ENCODE measurements at regions not wholly inside any gene's neighbourhood (a gene's known extent, or its start where the extent isn't known, plus 50 kb on each side); places are given as distances from the start of the nearest gene placed in this dataset.
"Not testable (repeated sequence)": the region's sequence is repeated elsewhere in the genome, so short reads cannot be mapped to it uniquely, and the experiment has no call there.

GRCh38 chr3:148551767-148552260 lies 145.9 kb upstream of the AGTR1 start:
- POLR2A ChIA-PET, result no interaction called here
- Histone ChIP-seq H3K27ac (ENCODE audit: low read depth in 1 of 2, low read length in 2 of 2) (no peak overlapping the region), H3K9me3 (ENCODE audit: control insufficient read depth in 1 of 2, insufficient read depth in 1 of 2, low read length in 2 of 2) (peaks cover 0 to 5% of the 10 kb centered on the region in 2 experiments), H3K4me1 (ENCODE audit: insufficient read depth, low read length) (no peaks in the 10 kb centered on the region), H3K27me3 (ENCODE audit: control insufficient read depth in 1 of 2, insufficient read depth in 2 of 2, low read length in 2 of 2) (no peaks in the 10 kb centered on the region), H3K4me3 (ENCODE audit: low read length) (no peak overlapping the region), H3K36me3 (ENCODE audit: insufficient read depth, low read length) (no peaks in the 10 kb centered on the region)
- H3K9me3 Mint-ChIP-seq, result peaks cover 5% of the 10 kb centered on the region
- no peaks in the 10 kb centered on the region for H3K27me3 Mint-ChIP-seq
- H3K36me3 Mint-ChIP-seq (ENCODE audit: low read depth), result no peaks in the 10 kb centered on the region
- no peak overlapping the region for H3K27ac Mint-ChIP-seq
- ATAC-seq (ENCODE audit: poor library complexity) (no peak), DNase-seq (no peak)
- no peak for TF ChIP-seq CTCF (IDR thresholded peaks at IDR 0.05)
- H3K4me3 Mint-ChIP-seq, result no peak overlapping the region
- H3K4me1 Mint-ChIP-seq (ENCODE audit: low read depth), result no peaks in the 10 kb centered on the region
- CTCF ChIA-PET, result no interaction called here
- intact Hi-C loops (cut with DNase I, micrococcal nuclease), result no loop called here

GRCh38 chr3:148554367-148554766 lies 143.3 kb upstream of the AGTR1 start:
- TF ChIP-seq CTCF (IDR thresholded peaks at IDR 0.05), result no peak
- peaks cover 3% of the 10 kb centered on the region for H3K9me3 Mint-ChIP-seq
- ATAC-seq (ENCODE audit: poor library complexity), result no peak
- H3K4me1 ChIP-seq (ENCODE audit: insufficient read depth, low read length), result no peaks in the 10 kb centered on the region
- no peaks in the 10 kb centered on the region for H3K27me3 ChIP-seq (ENCODE audit: control insufficient read depth in 1 of 2, insufficient read depth in 2 of 2, low read length in 2 of 2)
- no peak overlapping the region for H3K4me3 Mint-ChIP-seq
- no peaks in the 10 kb centered on the region for H3K27me3 Mint-ChIP-seq
- H3K9me3 ChIP-seq (ENCODE audit: control insufficient read depth in 1 of 2, insufficient read depth in 1 of 2, low read length in 2 of 2), result no peaks in the 10 kb centered on the region
- no peak overlapping the region for H3K4me3 ChIP-seq (ENCODE audit: low read length)
- no peaks in the 10 kb centered on the region for H3K36me3 ChIP-seq (ENCODE audit: insufficient read depth, low read length)
- H3K27ac Mint-ChIP-seq, result no peak overlapping the region
- no peak overlapping the region for H3K27ac ChIP-seq (ENCODE audit: low read depth in 1 of 2, low read length in 2 of 2)
- CTCF ChIA-PET, result no interaction called here
- DNase-seq, result no peak
- intact Hi-C loops (cut with DNase I, micrococcal nuclease), result no loop called here
- POLR2A ChIA-PET, result no interaction called here
- no peaks in the 10 kb centered on the region for H3K4me1 Mint-ChIP-seq (ENCODE audit: low read depth)
- H3K36me3 Mint-ChIP-seq (ENCODE audit: low read depth), result no peaks in the 10 kb centered on the region

GRCh38 chr3:148556664-148557063 lies 141.0 kb upstream of the AGTR1 start:
- Histone ChIP-seq H3K4me1 (ENCODE audit: insufficient read depth, low read length) (no peaks in the 10 kb centered on the region), H3K36me3 (ENCODE audit: insufficient read depth, low read length) (no peaks in the 10 kb centered on the region), H3K27ac (ENCODE audit: low read depth in 1 of 2, low read length in 2 of 2) (no peak overlapping the region), H3K27me3 (ENCODE audit: control insufficient read depth in 1 of 2, insufficient read depth in 2 of 2, low read length in 2 of 2) (no peaks in the 10 kb centered on the region), H3K9me3 (ENCODE audit: control insufficient read depth in 1 of 2, insufficient read depth in 1 of 2, low read length in 2 of 2) (no peaks in the 10 kb centered on the region), H3K4me3 (ENCODE audit: low read length) (no peak overlapping the region)
- no peak overlapping the region for H3K4me3 Mint-ChIP-seq
- ATAC-seq (ENCODE audit: poor library complexity), result no peak
- no peak for DNase-seq
- no peaks in the 10 kb centered on the region for H3K36me3 Mint-ChIP-seq (ENCODE audit: low read depth)
- H3K27ac Mint-ChIP-seq, result no peak overlapping the region
- H3K4me1 Mint-ChIP-seq (ENCODE audit: low read depth), result no peaks in the 10 kb centered on the region
- CTCF ChIA-PET, result no interaction called here
- no peak for TF ChIP-seq CTCF (IDR thresholded peaks at IDR 0.05)
- POLR2A ChIA-PET, result no interaction called here
- intact Hi-C loops (cut with DNase I, micrococcal nuclease), result no loop called here
- H3K9me3 Mint-ChIP-seq, result peaks cover 3% of the 10 kb centered on the region
- no peaks in the 10 kb centered on the region for H3K27me3 Mint-ChIP-seq

- H3K27ac Mint-ChIP-seq; H3K4me1 ChIP-seq (ENCODE audit: insufficient read depth, low read length); H3K27me3 Mint-ChIP-seq; DNase-seq; POLR2A ChIA-PET; H3K4me1 Mint-ChIP-seq (ENCODE audit: low read depth); H3K9me3 ChIP-seq (ENCODE audit: control insufficient read depth in 1 of 2, insufficient read depth in 1 of 2, low read length in 2 of 2); H3K4me3 Mint-ChIP-seq; H3K9me3 Mint-ChIP-seq; CTCF ChIA-PET; H3K36me3 Mint-ChIP-seq (ENCODE audit: low read depth); H3K4me3 ChIP-seq (ENCODE audit: low read length); intact Hi-C loops (cut with DNase I, micrococcal nuclease); H3K27ac ChIP-seq (ENCODE audit: low read depth in 1 of 2, low read length in 2 of 2); H3K36me3 ChIP-seq (ENCODE audit: insufficient read depth, low read length); H3K27me3 ChIP-seq (ENCODE audit: control insufficient read depth in 1 of 2, insufficient read depth in 2 of 2, low read length in 2 of 2); ATAC-seq (ENCODE audit: poor library complexity): not testable (repeated sequence)
These were observed 120.1 kb upstream of the AGTR1 start for GRCh38 chr3:148577579-148577978.

Measured in CD4-positive, alpha-beta T cell (primary cell).